ENCODE measurements at regions not wholly inside any gene's neighbourhood (a gene's known extent, or its start where the extent isn't known, plus 50 kb on each side); places are given as distances from the start of the nearest gene placed in this dataset.

GRCh38 chr11:95697614-95698408 is 91.8 kb downstream of the FAM76B start:
- POLR2A ChIA-PET (ENCODE audit: unreplicated experiment): no interaction called here

More at GRCh38 chr11:95697614-95698408, 91.8 kb downstream of the FAM76B start:
- Histone ChIP-seq H2BK5ac (ENCODE audit: low read depth, low read length, poor library complexity, severe bottlenecking) (no peak overlapping the region), H3K56ac (ENCODE audit: extremely low read depth, insufficient read depth, low read length) (no peak overlapping the region), H4K5ac (ENCODE audit: low read depth, low read length) (no peak overlapping the region), H3K9me1 (ENCODE audit: insufficient read depth, low read length) (no peaks in the 10 kb centered on the region), H3K79me1 (ENCODE audit: low read depth in 1 of 2, low read length in 2 of 2) (no peaks in the 10 kb centered on the region), H2AK9ac (replicated peaks; ENCODE audit: low read depth, low read length, poor library complexity) (no peak overlapping the region), H2AK5ac (ENCODE audit: low read depth, low read length) (no peak overlapping the region), H2AFZ (replicated peaks; ENCODE audit: low read length, poor library complexity) (no peak overlapping the region), H4K20me1 (ENCODE audit: insufficient read depth, low read length) (no peaks in the 10 kb centered on the region), H3K9ac (ENCODE audit: low read depth, low read length) (no peak overlapping the region), H2BK15ac (ENCODE audit: low read depth, low read length) (no peak overlapping the region), H3K4me1 (ENCODE audit: control insufficient read depth, insufficient read depth, low read length) (peaks cover 11% of the 10 kb centered on the region), H2BK120ac (ENCODE audit: low read depth, low read length) (no peak overlapping the region; the same call in 1 of the 2 replicates), H3K14ac (replicated peaks; ENCODE audit: low read depth, low read length) (no peak overlapping the region), H3K36me3 (ENCODE audit: control insufficient read depth, insufficient read depth, low read length) (no peaks in the 10 kb centered on the region), H4K91ac (ENCODE audit: insufficient read depth, low read depth, low read length) (no peak overlapping the region), H3K27ac (ENCODE audit: insufficient read depth, low read length) (no peak overlapping the region), H4K8ac (ENCODE audit: low read depth in 2 of 2, low read length in 2 of 2) (no peak overlapping the region), H3K18ac (ENCODE audit: low read depth, low read length) (no peak overlapping the region), H3K23ac (ENCODE audit: low read depth, low read length) (no peak overlapping the region), H3K4ac (ENCODE audit: low read depth, low read length) (no peak overlapping the region), H3K9me3 (ENCODE audit: control insufficient read depth, insufficient read depth, low read length) (no peaks in the 10 kb centered on the region), H3K4me3 (ENCODE audit: insufficient read depth, low read depth, low read length) (no peak overlapping the region), H3K27me3 (ENCODE audit: control insufficient read depth, insufficient read depth, low read length) (no peaks in the 10 kb centered on the region), H2BK20ac (ENCODE audit: low read depth, low read length) (no peak overlapping the region), H3K4me2 (ENCODE audit: low read depth, low read length) (no peak overlapping the region)
- intact Hi-C loops (cut with micrococcal nuclease) (no loop called here), in situ Hi-C loops (cut with MboI; ENCODE audit: low sequenced_read_pairs) (no loop called here), dilution Hi-C loops (cut with HindIII; ENCODE audit: low sequenced_read_pairs, unreplicated experiment) (no loop called here)
- CTCF ChIA-PET: interaction anchor here (1.2 kb wide), 1 partner anchor 8 kb away, joined by 4 read pairs; no protein-coding TSS in a partner anchor
- ATAC-seq (ENCODE audit: low read depth): no peak
- TF ChIP-seq MXI1 (IDR thresholded peaks at IDR 0.05; ENCODE audit: borderline replicate concordance, low read depth, low read length): no peak
- WGBS, 2 experiments (ENCODE audit: extremely low coverage in 2 of 2, insufficient read length in 1 of 2): 96% methylated on average over 7 of the region's 10 CpGs; no CpG with 5 or more reads in 1 of the 2 experiments
- no TSS peak for BruUV-seq (replicated peaks)
- DNase-seq: no peak

Data from IMR-90 (cell line).